GM12875 (cell line): ENCODE measurements at regions not wholly inside any gene's neighbourhood (a gene's known extent, or its start where the extent isn't known, plus 50 kb on each side); places are given as distances from the start of the nearest gene placed in this dataset.
"Not testable (repeated sequence)": the region's sequence is repeated elsewhere in the genome, so short reads cannot be mapped to it uniquely, and the experiment has no call there.

Source experiments
- H3K4me3 ChIP-seq: one replicate; pipeline ENCODE4 v1.5.1; 2011; ENCODE audit warnings: low read depth, low read length, control low read depth
- TF ChIP-seq, protein P1 (sequence below): IDR thresholded peaks from 2 replicates; pipeline ENCODE4 v1.5.1; 2011; ENCODE audit warnings: low read depth, mild to moderate bottlenecking, control low read depth, inconsistent platforms, low read length, moderate library complexity, borderline replicate concordance; ENCODE audit not compliant: insufficient read depth

DNA sequence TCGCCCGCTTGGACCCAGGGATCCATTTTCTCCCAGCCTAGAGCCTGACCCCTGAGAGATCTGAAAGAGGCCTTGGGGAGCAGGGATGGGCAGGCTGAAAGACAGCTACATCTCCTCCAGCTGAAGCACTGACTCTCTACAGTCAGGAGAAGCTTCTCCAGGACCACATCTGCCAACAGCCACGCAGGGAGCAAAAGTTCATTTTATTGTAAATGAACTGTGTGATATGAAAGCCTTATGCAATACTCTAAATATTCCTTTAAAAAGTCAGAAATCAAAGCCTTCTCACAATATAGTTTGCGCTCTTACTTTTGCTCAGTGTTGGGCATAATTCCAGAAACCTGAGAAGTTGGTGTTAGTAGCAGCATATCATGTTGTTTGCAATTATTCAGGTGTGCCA, 428.9 kb upstream of the RAB6C start:
- H3K4me3 ChIP-seq: no peak overlapping the region
- TF ChIP-seq, protein P1, sequence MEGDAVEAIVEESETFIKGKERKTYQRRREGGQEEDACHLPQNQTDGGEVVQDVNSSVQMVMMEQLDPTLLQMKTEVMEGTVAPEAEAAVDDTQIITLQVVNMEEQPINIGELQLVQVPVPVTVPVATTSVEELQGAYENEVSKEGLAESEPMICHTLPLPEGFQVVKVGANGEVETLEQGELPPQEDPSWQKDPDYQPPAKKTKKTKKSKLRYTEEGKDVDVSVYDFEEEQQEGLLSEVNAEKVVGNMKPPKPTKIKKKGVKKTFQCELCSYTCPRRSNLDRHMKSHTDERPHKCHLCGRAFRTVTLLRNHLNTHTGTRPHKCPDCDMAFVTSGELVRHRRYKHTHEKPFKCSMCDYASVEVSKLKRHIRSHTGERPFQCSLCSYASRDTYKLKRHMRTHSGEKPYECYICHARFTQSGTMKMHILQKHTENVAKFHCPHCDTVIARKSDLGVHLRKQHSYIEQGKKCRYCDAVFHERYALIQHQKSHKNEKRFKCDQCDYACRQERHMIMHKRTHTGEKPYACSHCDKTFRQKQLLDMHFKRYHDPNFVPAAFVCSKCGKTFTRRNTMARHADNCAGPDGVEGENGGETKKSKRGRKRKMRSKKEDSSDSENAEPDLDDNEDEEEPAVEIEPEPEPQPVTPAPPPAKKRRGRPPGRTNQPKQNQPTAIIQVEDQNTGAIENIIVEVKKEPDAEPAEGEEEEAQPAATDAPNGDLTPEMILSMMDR: no peak

DNA sequence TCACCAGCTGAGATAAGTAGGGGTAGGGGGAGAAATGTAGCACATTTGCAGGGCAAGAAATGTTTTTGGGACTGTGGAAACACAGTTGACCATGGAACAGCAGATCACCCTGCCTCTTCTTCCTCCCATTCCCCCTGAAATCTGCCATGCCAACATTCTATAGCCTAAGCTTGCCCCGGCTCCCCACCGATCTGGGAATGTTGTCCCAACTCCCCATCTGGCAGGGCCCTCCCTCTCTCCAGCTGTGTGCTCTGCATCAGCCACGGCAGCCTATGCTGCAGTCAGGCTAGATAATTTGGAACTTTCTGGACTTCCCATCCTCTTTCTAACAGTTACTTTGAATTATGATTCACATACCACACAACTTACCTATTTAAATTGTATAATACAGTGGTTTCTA, 425.1 kb upstream of the RAB6C start:
- TF ChIP-seq, protein P1: no peak
- no peak overlapping the region for H3K4me3 ChIP-seq

DNA sequence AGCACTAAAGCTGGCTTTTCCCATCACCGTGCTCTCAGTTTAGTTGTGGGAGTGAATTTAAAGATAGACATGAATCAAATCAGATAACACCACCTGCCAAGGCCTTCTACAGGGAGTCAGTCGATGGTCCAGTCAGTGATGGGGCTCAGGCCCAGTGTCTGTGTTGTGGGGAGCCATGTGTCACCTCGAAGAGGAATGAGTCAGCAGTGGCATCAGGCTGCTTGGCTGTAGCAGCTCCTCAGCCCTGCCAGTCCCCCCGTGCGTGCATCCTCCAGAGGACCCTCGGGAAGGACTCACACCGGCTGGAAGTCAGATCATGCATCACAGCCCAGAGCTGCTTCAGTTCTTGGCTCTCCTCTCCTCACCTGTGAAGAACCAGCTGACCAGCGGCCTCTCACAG, 420.4 kb upstream of the RAB6C start:
- TF ChIP-seq, protein P1: no peak
- H3K4me3 ChIP-seq: no peak overlapping the region

DNA sequence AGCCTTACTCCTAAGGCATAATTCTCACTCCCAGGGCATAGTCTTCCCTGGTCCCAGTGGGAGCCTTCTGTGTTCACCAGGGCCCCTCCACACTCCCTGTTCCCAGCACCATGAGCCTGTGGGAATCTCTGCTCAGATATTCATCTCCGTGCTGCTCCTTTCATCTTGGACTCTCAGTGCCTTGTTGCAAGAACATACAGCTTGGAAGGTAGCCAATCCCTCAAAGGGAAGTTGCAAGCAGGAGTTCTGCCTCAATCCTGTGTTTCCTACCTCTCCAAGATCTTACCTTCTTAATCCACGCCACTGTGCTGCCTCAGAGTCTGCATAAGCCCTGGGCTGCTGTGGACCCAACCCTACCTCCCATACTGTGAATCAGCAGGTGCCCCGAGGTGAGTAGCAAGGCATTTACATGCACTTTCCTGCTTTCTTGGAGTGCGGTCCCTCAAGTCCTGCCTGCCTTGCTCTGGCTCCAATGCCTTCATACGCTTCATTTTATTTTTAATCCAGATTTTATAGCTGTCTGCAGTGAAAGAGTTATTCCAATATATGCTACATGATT, 413.8 kb upstream of the RAB6C start:
- H3K4me3 ChIP-seq: no peak overlapping the region
- TF ChIP-seq, protein P1: no peak

DNA sequence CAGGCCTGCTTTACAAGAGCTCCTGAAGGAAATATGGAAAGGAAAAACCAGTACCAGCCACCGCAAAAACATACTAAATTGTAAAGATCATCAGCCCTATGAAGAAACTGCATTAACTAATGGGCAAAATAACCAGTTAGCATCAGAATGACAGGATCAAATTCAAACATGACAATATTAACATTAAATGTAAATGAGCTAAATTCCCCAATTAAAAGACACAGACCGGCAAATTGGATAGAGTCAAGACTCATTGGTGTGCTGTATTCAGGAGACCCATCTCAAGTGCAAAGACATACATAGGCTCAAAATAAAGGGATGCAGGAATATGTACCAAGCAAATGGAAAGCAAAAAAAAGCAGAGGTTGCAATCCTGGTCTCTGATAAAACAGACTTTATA, 408.7 kb upstream of the RAB6C start:
- not testable (repeated sequence) for H3K4me3 ChIP-seq

DNA sequence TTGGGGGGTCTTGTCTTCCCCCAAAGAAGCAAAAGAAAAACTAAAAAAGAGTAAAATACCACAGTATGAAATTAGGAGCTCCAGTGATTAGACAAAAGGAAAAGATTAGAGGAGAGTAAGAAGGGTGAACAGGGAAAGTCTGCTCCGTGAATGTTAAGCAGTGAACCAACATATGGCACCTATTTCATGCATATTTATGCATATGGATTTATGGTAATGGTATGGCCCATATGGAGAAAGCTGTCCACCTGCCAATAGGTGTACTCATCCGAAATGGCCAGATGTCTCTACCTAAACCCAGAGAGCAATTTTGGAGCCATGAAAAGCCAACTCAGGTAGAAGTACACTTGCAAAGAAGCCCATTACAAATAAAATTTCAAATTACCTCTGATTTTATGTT, 404.0 kb upstream of the RAB6C start:
- TF ChIP-seq, protein P1: no peak

DNA sequence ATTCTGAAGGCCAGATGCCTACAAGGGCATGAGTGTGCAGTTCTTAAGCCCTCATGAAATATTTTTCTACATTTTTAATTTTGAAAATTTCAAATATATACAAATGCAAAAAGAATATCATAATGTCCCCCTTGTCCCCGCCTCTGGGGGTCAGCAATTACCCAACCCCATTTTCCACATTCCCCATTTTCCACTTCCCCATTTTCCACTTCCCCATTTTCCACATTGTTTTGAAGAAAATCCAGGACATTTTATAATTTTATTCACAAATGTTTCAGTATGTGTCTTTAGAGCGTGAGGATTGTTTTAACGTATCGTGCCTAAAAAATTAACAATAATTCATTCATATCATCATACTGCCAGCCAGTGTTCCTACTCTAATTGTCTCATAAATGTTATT, 403.6 kb upstream of the RAB6C start:
- TF ChIP-seq, protein P1: no peak

More for the DNA sequence above, 404.0 kb upstream of the RAB6C start:
- no peak overlapping the region for H3K4me3 ChIP-seq

DNA sequence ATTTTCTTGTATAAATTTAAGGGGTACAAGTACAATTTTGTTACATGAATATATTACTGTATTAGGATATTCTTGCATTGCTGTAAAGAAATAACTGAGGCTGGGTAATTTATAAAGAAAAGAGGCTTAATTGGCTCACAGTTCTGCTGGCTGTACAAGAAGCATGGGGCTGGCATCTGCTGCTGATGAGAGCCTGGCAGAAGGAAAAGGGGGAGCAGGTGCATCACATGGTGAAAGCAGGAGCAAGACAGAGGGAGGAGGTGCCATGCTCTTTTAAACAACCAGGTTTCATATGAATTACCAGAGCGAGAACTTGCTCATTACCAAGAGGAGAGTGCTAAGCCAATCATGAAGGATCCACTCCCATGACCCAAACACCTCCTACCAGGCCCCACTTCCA, 399.5 kb upstream of the RAB6C start:
- TF ChIP-seq, protein P1: no peak

More for the DNA sequence above, 403.6 kb upstream of the RAB6C start:
- no peak overlapping the region for H3K4me3 ChIP-seq

More for the DNA sequence above, 399.5 kb upstream of the RAB6C start:
- H3K4me3 ChIP-seq: no peak overlapping the region
